BE2C (cell line): ENCODE measurements at regions not wholly inside any gene's neighbourhood (a gene's known extent, or its start where the extent isn't known, plus 50 kb on each side); places are given as distances from the start of the nearest gene placed in this dataset.

Source experiments
- DNase-seq: peaks from one replicate; pipeline ENCODE4 v3.0.0-alpha.2; 2020
- H3K27me3 ChIP-seq: fragments of 250-450 bp; sonication (Bioruptor Pico); 2 replicates; pipeline ENCODE4 v1.5.1; 2020; ENCODE audit warnings: mild to moderate bottlenecking
- H3K36me3 ChIP-seq: fragments of 250-450 bp; sonication (Bioruptor Pico); 2 replicates; pipeline ENCODE4 v1.5.1; 2020; ENCODE audit warnings: mild to moderate bottlenecking
- H3K4me1 ChIP-seq: fragments of 250-450 bp; sonication (Bioruptor Pico); 2 replicates; pipeline ENCODE4 v1.5.1; 2020
- H3K4me3 ChIP-seq: 2 replicates; pipeline ENCODE4 v1.5.1; 2011; ENCODE audit warnings: low read depth, low read length
- H3K9me3 ChIP-seq: fragments of 250-450 bp; sonication (Bioruptor Pico); 2 replicates; pipeline ENCODE4 v1.5.1; 2020
- CTCF ChIP-seq: IDR thresholded peaks from 2 replicates; pipeline ENCODE4 v1.5.1; 2012; ENCODE audit warnings: mild to moderate bottlenecking, low read depth, low read length

DNA sequence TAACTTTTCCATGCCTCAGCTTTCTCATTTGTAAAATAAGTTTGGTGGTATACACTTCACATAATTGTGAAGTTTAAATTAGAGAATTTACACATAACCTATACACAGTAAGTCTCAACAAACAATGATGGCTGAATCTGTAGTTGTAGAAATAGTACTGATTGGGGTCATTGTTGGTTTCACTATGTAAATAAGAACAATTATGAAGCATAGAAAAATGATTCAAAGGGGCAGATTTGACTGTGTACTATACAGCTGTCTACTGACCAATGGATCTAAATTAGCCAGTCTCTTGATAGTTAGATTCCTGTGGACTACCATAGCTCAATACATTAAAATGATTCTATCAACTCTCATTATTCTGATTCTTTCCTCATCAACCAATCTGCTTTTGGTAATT is 181.1 kb upstream of the STXBP5 start:
- no peaks in the 10 kb centered on the region for H3K4me1 ChIP-seq
- TF ChIP-seq CTCF: no peak
- H3K4me3 ChIP-seq: no peak overlapping the region
- H3K36me3 ChIP-seq: no peaks in the 10 kb centered on the region
- no peaks in the 10 kb centered on the region for H3K27me3 ChIP-seq
- H3K9me3 ChIP-seq: no peaks in the 10 kb centered on the region
- DNase-seq: no peak

DNA sequence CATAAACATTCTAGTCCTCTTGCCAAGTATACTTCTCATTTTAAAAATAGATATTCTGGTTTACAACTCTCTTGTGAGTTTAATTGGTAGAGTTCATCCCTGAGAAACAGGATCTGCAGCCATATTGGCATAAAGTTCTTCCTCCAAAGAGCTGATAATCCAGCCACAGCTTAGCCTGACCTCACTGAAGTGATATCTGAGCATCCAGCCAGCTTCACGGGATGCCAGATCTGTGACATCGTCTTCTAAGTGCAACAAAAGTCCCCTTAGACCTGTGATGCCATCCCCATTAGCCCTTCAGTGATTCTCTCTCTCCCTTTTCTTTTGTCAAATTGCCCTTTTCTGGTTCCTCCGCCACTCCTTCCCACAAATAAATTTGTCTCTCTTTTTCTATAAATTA is 180.6 kb upstream of the STXBP5 start:
- TF ChIP-seq CTCF: no peak
- no peak for DNase-seq

DNA sequence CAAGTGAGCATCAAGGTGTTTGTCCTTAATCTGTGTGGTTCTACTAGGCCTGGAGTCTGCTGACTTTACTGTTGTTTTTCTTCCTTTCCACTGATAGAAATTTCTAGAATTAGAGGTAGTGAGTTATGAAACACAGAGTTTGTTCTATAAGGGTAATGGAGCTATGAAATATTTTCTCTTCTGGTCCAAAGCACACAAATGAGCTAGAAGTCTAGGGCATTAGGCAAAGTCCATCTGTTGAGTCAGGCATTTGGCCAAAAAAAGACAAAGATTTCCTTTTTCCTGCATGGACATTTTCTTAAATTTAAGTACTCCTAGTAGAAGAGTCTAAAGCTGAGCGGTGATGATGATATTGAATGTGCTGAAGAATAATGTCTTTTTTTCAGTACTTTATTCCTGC is 174.3 kb upstream of the STXBP5 start:
- Histone ChIP-seq H3K27me3 (no peaks in the 10 kb centered on the region), H3K9me3 (no peaks in the 10 kb centered on the region)
- no peak for TF ChIP-seq CTCF

More for the DNA sequence above, 180.6 kb upstream of the STXBP5 start:
- no peaks in the 10 kb centered on the region for H3K27me3 ChIP-seq
- H3K4me1 ChIP-seq: no peaks in the 10 kb centered on the region
- no peak overlapping the region for H3K4me3 ChIP-seq
- no peaks in the 10 kb centered on the region for H3K36me3 ChIP-seq
- no peaks in the 10 kb centered on the region for H3K9me3 ChIP-seq

GRCh38 chr6:147033267-147033666 is 170.9 kb upstream of the STXBP5 start:
- H3K4me3 ChIP-seq: no peak overlapping the region
- no peaks in the 10 kb centered on the region for H3K9me3 ChIP-seq
- no peaks in the 10 kb centered on the region for H3K27me3 ChIP-seq
- no peaks in the 10 kb centered on the region for H3K4me1 ChIP-seq
- H3K36me3 ChIP-seq: no peaks in the 10 kb centered on the region
- no peak for TF ChIP-seq CTCF
- no peak for DNase-seq

More for the DNA sequence above, 174.3 kb upstream of the STXBP5 start:
- H3K4me3 ChIP-seq: no peak overlapping the region
- no peaks in the 10 kb centered on the region for H3K36me3 ChIP-seq
- DNase-seq: no peak
- no peaks in the 10 kb centered on the region for H3K4me1 ChIP-seq

GRCh38 chr6:147035886-147036285 is 168.3 kb upstream of the STXBP5 start:
- H3K4me1 ChIP-seq: no peaks in the 10 kb centered on the region
- H3K27me3 ChIP-seq: no peaks in the 10 kb centered on the region
- no peak for TF ChIP-seq CTCF
- H3K36me3 ChIP-seq: no peaks in the 10 kb centered on the region
- no peak overlapping the region for H3K4me3 ChIP-seq
- DNase-seq: no peak
- H3K9me3 ChIP-seq: no peaks in the 10 kb centered on the region

- Histone ChIP-seq H3K4me1 (no peaks in the 10 kb centered on the region), H3K9me3 (no peaks in the 10 kb centered on the region), H3K4me3 (no peak overlapping the region), H3K27me3 (no peaks in the 10 kb centered on the region), H3K36me3 (no peaks in the 10 kb centered on the region)
- no peak for DNase-seq
- TF ChIP-seq CTCF: no peak
Measured at GRCh38 chr6:147037881-147038280, 166.3 kb upstream of the STXBP5 start.
